ENCODE measurements at regions not wholly inside any gene's neighbourhood (a gene's known extent, or its start where the extent isn't known, plus 50 kb on each side); places are given as distances from the start of the nearest gene placed in this dataset.

GRCh38 chr20:52469128-52469527 lies 277.5 kb upstream of the ZFP64 start:
- DNase-seq (ENCODE audit: low read depth, low spot score), result no peak
- no peak for TF ChIP-seq CTCF (IDR thresholded peaks at IDR 0.05; ENCODE audit: low read depth, low read length)
- in situ Hi-C loops (cut with HindIII; ENCODE audit: low sequenced_read_pairs), result no loop called here
- no peak overlapping the region for H3K4me3 ChIP-seq (ENCODE audit: low read depth, low read length)

- H3K4me3 ChIP-seq (ENCODE audit: low read depth, low read length), result no peak overlapping the region
- no peak for TF ChIP-seq CTCF (IDR thresholded peaks at IDR 0.05; ENCODE audit: low read depth, low read length)
- in situ Hi-C loops (cut with HindIII; ENCODE audit: low sequenced_read_pairs), result no loop called here
- DNase-seq (ENCODE audit: low read depth, low spot score), result no peak
Observed at GRCh38 chr20:52465991-52466390, 274.4 kb upstream of the ZFP64 start.

GRCh38 chr20:52461582-52461981 lies 270.0 kb upstream of the ZFP64 start:
- TF ChIP-seq CTCF (IDR thresholded peaks at IDR 0.05; ENCODE audit: low read depth, low read length), result no peak
- DNase-seq (ENCODE audit: low read depth, low spot score), result no peak
- no peak overlapping the region for H3K4me3 ChIP-seq (ENCODE audit: low read depth, low read length)
- in situ Hi-C loops (cut with HindIII; ENCODE audit: low sequenced_read_pairs), result no loop called here

- no peak overlapping the region for H3K4me3 ChIP-seq (ENCODE audit: low read depth, low read length)
- DNase-seq (ENCODE audit: low read depth, low spot score), result no peak
- in situ Hi-C loops (cut with HindIII; ENCODE audit: low sequenced_read_pairs), result no loop called here
- TF ChIP-seq CTCF (IDR thresholded peaks at IDR 0.05; ENCODE audit: low read depth, low read length), result no peak
Observed at GRCh38 chr20:52459150-52459549, 267.6 kb upstream of the ZFP64 start.

GRCh38 chr20:52457826-52458225 lies 266.2 kb upstream of the ZFP64 start:
- H3K4me3 ChIP-seq (ENCODE audit: low read depth, low read length), result no peak overlapping the region
- TF ChIP-seq CTCF (IDR thresholded peaks at IDR 0.05; ENCODE audit: low read depth, low read length), result no peak
- in situ Hi-C loops (cut with HindIII; ENCODE audit: low sequenced_read_pairs), result no loop called here
- DNase-seq (ENCODE audit: low read depth, low spot score), result no peak

GRCh38 chr20:52454660-52455059 lies 263.1 kb upstream of the ZFP64 start:
- H3K4me3 ChIP-seq (ENCODE audit: low read depth, low read length), result no peak overlapping the region
- in situ Hi-C loops (cut with HindIII; ENCODE audit: low sequenced_read_pairs), result no loop called here
- peak; percentile 61 for DNase-seq (ENCODE audit: low read depth, low spot score)
- TF ChIP-seq CTCF (IDR thresholded peaks at IDR 0.05; ENCODE audit: low read depth, low read length), result no peak

All from astrocyte of the spinal cord (primary cell).